GM23248 (cell line): ENCODE measurements at regions not wholly inside any gene's neighbourhood (a gene's known extent, or its start where the extent isn't known, plus 50 kb on each side); places are given as distances from the start of the nearest gene placed in this dataset.

Experiments used
- DNase-seq: peaks from one replicate; pipeline ENCODE4 v3.0.0-alpha.2; 2015
- H2AFZ ChIP-seq: fragments of 200-600 bp; sonication (generic); 2 replicates; pipeline ENCODE4 v1.6.1; 2016; ENCODE audit warnings: antibody characterized with exemption
- H3F3A ChIP-seq: fragments of 200-600 bp; sonication (generic); 2 replicates; pipeline ENCODE4 v1.6.1; 2016; ENCODE audit warnings: mild to moderate bottlenecking, antibody characterized with exemption, mixed run types; ENCODE audit not compliant: insufficient read depth
- H3K27ac ChIP-seq: fragments of 200-600 bp; sonication (generic); 2 replicates; pipeline ENCODE4 v1.5.1; 2016; ENCODE audit warnings: mild to moderate bottlenecking
- H3K27me3 ChIP-seq: fragments of 200-600 bp; sonication (generic); replicated peaks from 2 replicates; pipeline ENCODE4 v1.6.1; 2016; ENCODE audit warnings: mild to moderate bottlenecking; ENCODE audit not compliant: insufficient read depth
- H3K36me3 ChIP-seq: fragments of 200-600 bp; sonication (generic); 2 replicates; pipeline ENCODE4 v1.6.1; 2016; ENCODE audit warnings: low read depth, mild to moderate bottlenecking
- H3K4me1 ChIP-seq: fragments of 200-600 bp; sonication (generic); 2 replicates; pipeline ENCODE4 v1.6.1; 2016; ENCODE audit warnings: mild to moderate bottlenecking; ENCODE audit not compliant: insufficient read depth
- H3K4me2 ChIP-seq: fragments of 200-600 bp; sonication (generic); one replicate; pipeline ENCODE4 v1.6.1; 2016; ENCODE audit warnings: mild to moderate bottlenecking; ENCODE audit not compliant: unreplicated experiment
- H3K4me3 ChIP-seq: fragments of 200-600 bp; sonication (generic); 2 replicates; pipeline ENCODE4 v1.5.1; 2016; ENCODE audit warnings: mild to moderate bottlenecking
- H3K79me2 ChIP-seq: fragments of 200-600 bp; sonication (generic); 2 replicates; pipeline ENCODE4 v1.6.1; 2016; ENCODE audit warnings: mild to moderate bottlenecking; ENCODE audit not compliant: insufficient read depth
- H3K9ac ChIP-seq: fragments of 200-600 bp; sonication (generic); 2 replicates; pipeline ENCODE4 v1.6.1; 2016; ENCODE audit warnings: mild to moderate bottlenecking
- H3K9me2 ChIP-seq: fragments of 200-600 bp; sonication (generic); 2 replicates; pipeline ENCODE4 v1.6.1; 2016; ENCODE audit warnings: mixed run types, mild to moderate bottlenecking, moderate library complexity; ENCODE audit not compliant: insufficient read depth
- H3K9me3 ChIP-seq: fragments of 200-600 bp; sonication (generic); one replicate; pipeline ENCODE4 v1.6.1; 2017; ENCODE audit warnings: low read depth
- H4K20me1 ChIP-seq: fragments of 200-600 bp; sonication (generic); 2 replicates; pipeline ENCODE4 v1.6.0; 2016; ENCODE audit not compliant: insufficient read depth
- EZH2 ChIP-seq: fragments of 200-600 bp; sonication (generic); IDR thresholded peaks from 2 replicates; pipeline ENCODE4 v1.6.1; 2018; ENCODE audit warnings: antibody characterized with exemption, mild to moderate bottlenecking; ENCODE audit not compliant: insufficient read depth, poor library complexity, severe bottlenecking
- EZH2phosphoT487 ChIP-seq: fragments of 200-600 bp; sonication (generic); IDR thresholded peaks from 2 replicates; pipeline ENCODE4 v1.6.1; 2018; ENCODE audit warnings: antibody characterized with exemption, moderate library complexity, mild to moderate bottlenecking, low read depth; ENCODE audit not compliant: insufficient read depth
- WGBS, 2 experiments: methylation state at CpG; one replicate each; pipeline ENCODE4 v1.1.6; 2015 to 2017; ENCODE audit warnings: low lambda C conversion rate in 2 of 2, low coverage in 1 of 2; ENCODE audit errors: missing lambda C conversion rate in 2 of 2; 5-methylcytosine and 5-hydroxymethylcytosine counted together
- in situ Hi-C: fragments of 300-500 bp; cut with MboI; formaldehyde crosslinking; loops from 2 replicates; pipeline ENCODE4 v1.15.0; 2020

DNA sequence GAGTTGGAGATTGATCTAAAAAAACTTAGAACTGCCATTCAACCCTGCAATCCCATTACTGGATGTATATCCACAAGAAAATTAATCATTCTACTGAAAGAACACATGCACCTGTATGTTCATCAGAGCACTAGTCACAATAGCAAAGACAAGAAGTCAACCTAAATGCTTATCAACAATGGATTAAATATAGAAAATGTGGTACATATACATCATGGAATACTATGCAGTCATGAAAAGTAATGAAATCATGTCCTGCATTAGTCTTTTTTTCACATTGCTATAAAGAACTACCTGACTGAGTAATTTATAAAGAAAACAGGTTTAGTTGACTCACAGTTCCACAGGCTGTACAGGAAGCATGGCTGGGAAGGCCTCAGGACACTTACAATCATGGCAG, 850.5 kb downstream of the TECRL start:
- no peak overlapping the region for H3K4me3 ChIP-seq
- no peak for TF ChIP-seq EZH2
- TF ChIP-seq EZH2phosphoT487, result no peak
- in situ Hi-C loops, result no loop called here
- H3K27me3 ChIP-seq, result no peaks in the 10 kb centered on the region
- no peak for DNase-seq
- H2AFZ ChIP-seq, result no peak overlapping the region
- no peaks in the 10 kb centered on the region for H3K36me3 ChIP-seq
- no peak overlapping the region for H3K4me2 ChIP-seq
- H3K79me2 ChIP-seq, result no peaks in the 10 kb centered on the region
- no peaks in the 10 kb centered on the region for H3K4me1 ChIP-seq
- no peaks in the 10 kb centered on the region for H3K9me3 ChIP-seq
- H3K27ac ChIP-seq, result no peak overlapping the region
- H3F3A ChIP-seq, result no peaks in the 10 kb centered on the region
- H4K20me1 ChIP-seq, result no peaks in the 10 kb centered on the region
- no peaks in the 10 kb centered on the region for H3K9me2 ChIP-seq
- no peak overlapping the region for H3K9ac ChIP-seq

GRCh38 chr4:63556332-63556731, 852.9 kb downstream of the TECRL start:
- in situ Hi-C loops, result no loop called here
- Histone ChIP-seq H3K9ac (no peak overlapping the region), H3F3A (no peaks in the 10 kb centered on the region), H3K27me3 (no peaks in the 10 kb centered on the region), H3K79me2 (no peaks in the 10 kb centered on the region), H3K4me3 (no peak overlapping the region), H4K20me1 (no peaks in the 10 kb centered on the region), H3K9me2 (no peaks in the 10 kb centered on the region), H3K9me3 (no peaks in the 10 kb centered on the region), H3K4me1 (no peaks in the 10 kb centered on the region), H3K36me3 (no peaks in the 10 kb centered on the region), H3K27ac (no peak overlapping the region), H3K4me2 (no peak overlapping the region), H2AFZ (no peak overlapping the region)
- DNase-seq, result no peak
- WGBS, 2 experiments, result 15 to 23% methylated on average over 4 of the region's 4 CpGs
- TF ChIP-seq EZH2 (no peak), EZH2phosphoT487 (no peak)

- no peak overlapping the region for H3K9ac ChIP-seq
- H3K27ac ChIP-seq, result no peak overlapping the region
- no peaks in the 10 kb centered on the region for H3K4me1 ChIP-seq
- no peak for DNase-seq
- no peaks in the 10 kb centered on the region for H3K36me3 ChIP-seq
- no peaks in the 10 kb centered on the region for H3K9me2 ChIP-seq
- no peaks in the 10 kb centered on the region for H3K27me3 ChIP-seq
- H3K9me3 ChIP-seq, result no peaks in the 10 kb centered on the region
- H3K79me2 ChIP-seq, result no peaks in the 10 kb centered on the region
- no peak overlapping the region for H3K4me2 ChIP-seq
- no peak for TF ChIP-seq EZH2
- no peak for TF ChIP-seq EZH2phosphoT487
- in situ Hi-C loops, result no loop called here
- no peak overlapping the region for H2AFZ ChIP-seq
- no peaks in the 10 kb centered on the region for H3F3A ChIP-seq
- H4K20me1 ChIP-seq, result no peaks in the 10 kb centered on the region
- H3K4me3 ChIP-seq, result no peak overlapping the region
These were observed 856.1 kb downstream of the TECRL start for GRCh38 chr4:63553123-63553522.

GRCh38 chr4:63541828-63542227, 867.4 kb downstream of the TECRL start:
- no peaks in the 10 kb centered on the region for H3K27me3 ChIP-seq
- in situ Hi-C loops, result no loop called here
- H3K4me1 ChIP-seq, result no peaks in the 10 kb centered on the region
- no peak overlapping the region for H3K4me3 ChIP-seq
- no peaks in the 10 kb centered on the region for H3K9me3 ChIP-seq
- H3K27ac ChIP-seq, result no peak overlapping the region
- no peak overlapping the region for H3K9ac ChIP-seq
- no peaks in the 10 kb centered on the region for H3K36me3 ChIP-seq
- WGBS, 2 experiments, result 5 to 14% methylated on average over 2 of the region's 2 CpGs
- TF ChIP-seq EZH2, result no peak
- no peak for TF ChIP-seq EZH2phosphoT487
- no peaks in the 10 kb centered on the region for H3K79me2 ChIP-seq
- H2AFZ ChIP-seq, result no peak overlapping the region
- H4K20me1 ChIP-seq, result no peaks in the 10 kb centered on the region
- no peak for DNase-seq
- no peaks in the 10 kb centered on the region for H3F3A ChIP-seq
- H3K9me2 ChIP-seq, result no peaks in the 10 kb centered on the region
- H3K4me2 ChIP-seq, result no peak overlapping the region

DNA sequence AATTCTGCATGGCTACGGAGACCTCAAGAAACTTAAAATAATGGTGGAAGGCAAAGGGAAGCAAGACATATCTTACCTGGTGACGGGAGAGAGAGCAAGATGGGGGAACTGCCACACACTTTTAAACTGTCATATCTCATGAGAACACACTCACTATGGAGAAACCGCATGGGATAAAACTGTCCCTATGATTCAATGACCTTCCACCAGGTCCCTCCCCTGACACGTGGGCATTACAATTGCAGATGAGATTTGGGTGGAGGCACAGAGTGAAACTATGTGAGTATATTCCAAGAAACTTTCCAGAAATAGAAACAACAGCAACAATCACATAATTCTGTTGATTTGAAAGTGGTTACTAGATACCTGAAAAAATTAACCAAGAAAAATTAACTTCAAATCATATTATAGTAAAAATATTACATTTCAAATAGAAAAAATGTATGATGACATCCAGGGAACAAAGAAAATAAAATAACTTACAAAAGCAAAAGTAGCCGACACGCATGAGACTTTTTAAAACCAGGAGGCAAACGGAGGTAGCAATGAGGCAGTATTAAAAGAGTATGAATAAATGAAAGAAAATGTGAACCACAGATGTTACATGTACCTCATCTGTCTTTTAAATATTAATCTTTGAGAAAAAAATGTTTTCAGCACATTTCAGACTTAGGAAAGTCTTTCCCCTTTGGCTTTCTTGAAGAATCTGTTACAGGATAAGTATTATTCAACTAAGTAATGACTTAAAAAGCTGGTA, 879.5 kb downstream of the TECRL start:
- Histone ChIP-seq H3K79me2 (no peaks in the 10 kb centered on the region), H3F3A (no peaks in the 10 kb centered on the region), H3K27ac (no peak overlapping the region), H3K4me1 (no peaks in the 10 kb centered on the region), H3K9ac (no peak overlapping the region), H2AFZ (no peak overlapping the region), H3K36me3 (no peaks in the 10 kb centered on the region), H3K4me3 (no peak overlapping the region), H3K27me3 (no peaks in the 10 kb centered on the region), H3K9me2 (no peaks in the 10 kb centered on the region), H3K9me3 (no peaks in the 10 kb centered on the region), H4K20me1 (no peaks in the 10 kb centered on the region), H3K4me2 (no peak overlapping the region)
- no peak for TF ChIP-seq EZH2
- TF ChIP-seq EZH2phosphoT487, result no peak
- WGBS, 2 experiments, result 26 to 27% methylated on average over 7 of the region's 7 CpGs
- in situ Hi-C loops, result no loop called here
- DNase-seq, result no peak
